Uterus (tissue), 2 donors: ENCODE measurements at regions not wholly inside any gene's neighbourhood (a gene's known extent, or its start where the extent isn't known, plus 50 kb on each side); places are given as distances from the start of the nearest gene placed in this dataset.

Source experiments
- POLR2A ChIP-seq, 2 donors: fragments of 450-650 bp; IDR thresholded peaks; one replicate each; pipeline ENCODE4 v1.6.1; 2016; ENCODE audit warnings: antibody characterized with exemption in 2 of 2, mild to moderate bottlenecking in 1 of 2, moderate library complexity in 1 of 2
- TF ChIP-seq, protein P1 (sequence below), 4 experiments: fragments of 200-600 bp in 2 of 4; fragments of 450-650 bp in 2 of 4; sonication (generic) in 2 of 4; IDR thresholded peaks; one replicate each; pipeline ENCODE4 v1.5.1; 2016 to 2019; ENCODE audit warnings: antibody characterized with exemption in 4 of 4, mild to moderate bottlenecking in 2 of 4, moderate library complexity in 1 of 4

- no peak for TF ChIP-seq POLR2A (IDR thresholded peaks at IDR 0.05)
- TF ChIP-seq, protein P1, sequence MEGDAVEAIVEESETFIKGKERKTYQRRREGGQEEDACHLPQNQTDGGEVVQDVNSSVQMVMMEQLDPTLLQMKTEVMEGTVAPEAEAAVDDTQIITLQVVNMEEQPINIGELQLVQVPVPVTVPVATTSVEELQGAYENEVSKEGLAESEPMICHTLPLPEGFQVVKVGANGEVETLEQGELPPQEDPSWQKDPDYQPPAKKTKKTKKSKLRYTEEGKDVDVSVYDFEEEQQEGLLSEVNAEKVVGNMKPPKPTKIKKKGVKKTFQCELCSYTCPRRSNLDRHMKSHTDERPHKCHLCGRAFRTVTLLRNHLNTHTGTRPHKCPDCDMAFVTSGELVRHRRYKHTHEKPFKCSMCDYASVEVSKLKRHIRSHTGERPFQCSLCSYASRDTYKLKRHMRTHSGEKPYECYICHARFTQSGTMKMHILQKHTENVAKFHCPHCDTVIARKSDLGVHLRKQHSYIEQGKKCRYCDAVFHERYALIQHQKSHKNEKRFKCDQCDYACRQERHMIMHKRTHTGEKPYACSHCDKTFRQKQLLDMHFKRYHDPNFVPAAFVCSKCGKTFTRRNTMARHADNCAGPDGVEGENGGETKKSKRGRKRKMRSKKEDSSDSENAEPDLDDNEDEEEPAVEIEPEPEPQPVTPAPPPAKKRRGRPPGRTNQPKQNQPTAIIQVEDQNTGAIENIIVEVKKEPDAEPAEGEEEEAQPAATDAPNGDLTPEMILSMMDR (IDR thresholded peaks at IDR 0.05), result no peak
Observed at GRCh38 chr6:48837744-48838143, 625.3 kb downstream of the MMUT start.
